B cell (primary cell): ENCODE measurements at regions not wholly inside any gene's neighbourhood (a gene's known extent, or its start where the extent isn't known, plus 50 kb on each side); places are given as distances from the start of the nearest gene placed in this dataset.

Experiments used
- ATAC-seq: fragments of 200-7000 bp; cut with Tn5 transposase; one replicate; pipeline ENCODE4 v1.10.0; 2021; ENCODE audit warnings: low read depth, mild to moderate bottlenecking, moderate number of reproducible peaks, moderate library complexity
- CTCF ChIA-PET: fragments of 350-600 bp; sonication (Branson Sonifier 250); formaldehyde crosslinking; loops from one replicate; lab custom pipeline; 2021; ENCODE audit warnings: antibody characterized with exemption, inconsistent platforms; lab: Charles Lee
- POLR2A ChIA-PET: fragments of 350-600 bp; sonication (Branson Sonifier 250); formaldehyde crosslinking; loops from one replicate; lab custom pipeline; 2021; ENCODE audit warnings: antibody characterized with exemption; lab: Charles Lee
- DNase-seq: peaks from one replicate; pipeline ENCODE4 v3.0.0; 2013
- H2AFZ ChIP-seq: 2 replicates; pipeline ENCODE4 v1.6.1; 2012; ENCODE audit warnings: mild to moderate bottlenecking, low read depth, low read length; ENCODE audit not compliant: insufficient read depth, poor library complexity, severe bottlenecking
- H3K27ac ChIP-seq, 2 donors: 1 replicate in 1 of 2; 2 replicates in 1 of 2; pipeline ENCODE4 v1.5.1; 2012 to 2013; ENCODE audit warnings: low read length in 2 of 2, mild to moderate bottlenecking in 2 of 2, moderate library complexity in 1 of 2
- H3K27me3 ChIP-seq, 4 experiments: fragments of 200-600 bp in 1 of 4; sonication (generic) in 1 of 4; replicated peaks in 1 of 4; 1 replicate in 2 of 4; 2 replicates in 2 of 4; pipeline versions ENCODE4 v1.6.1 to v1.7.0; 2013 to 2016; ENCODE audit warnings: low read length in 3 of 4, mild to moderate bottlenecking in 2 of 4, mixed read lengths in 1 of 4, moderate library complexity in 1 of 4; ENCODE audit not compliant: insufficient read depth in 4 of 4, control insufficient read depth in 3 of 4; ENCODE audit errors: control extremely low read depth in 1 of 4
- H3K36me3 ChIP-seq, 2 experiments: replicated peaks in 1 of 2; 1 replicate in 1 of 2; 2 replicates in 1 of 2; pipeline versions ENCODE4 v1.6.1 to v1.7.1; 2013; ENCODE audit warnings: low read length in 1 of 2; ENCODE audit not compliant: insufficient read depth in 2 of 2, control insufficient read depth in 1 of 2; ENCODE audit errors: control extremely low read depth in 1 of 2, extremely low read depth in 1 of 2
- H3K4me1 ChIP-seq, 2 donors: fragments of 200-600 bp in 1 of 2; sonication (generic) in 1 of 2; 1 replicate in 1 of 2; 2 replicates in 1 of 2; pipeline versions ENCODE4 v1.5.1 to v1.6.1; 2013 to 2017; ENCODE audit warnings: low read length in 2 of 2; ENCODE audit not compliant: control insufficient read depth in 2 of 2, insufficient read depth in 2 of 2
- H3K4me2 ChIP-seq: replicated peaks from 2 replicates; pipeline ENCODE3; 2012; ENCODE audit warnings: mild to moderate bottlenecking, low read depth, low read length; ENCODE audit not compliant: poor library complexity, severe bottlenecking
- H3K4me3 ChIP-seq, 5 experiments: fragments of 200-600 bp in 1 of 5; sonication (generic) in 1 of 5; 1 replicate in 3 of 5; 2 replicates in 2 of 5; pipeline versions ENCODE4 v1.5.1 to v1.7.0; 2011 to 2016; ENCODE audit warnings: low read length in 4 of 5, mild to moderate bottlenecking in 4 of 5, low read depth in 2 of 5, control low read depth in 1 of 5, moderate library complexity in 1 of 5; ENCODE audit not compliant: insufficient read depth in 1 of 5; ENCODE audit errors: control extremely low read depth in 1 of 5, extremely low read depth in 1 of 5
- H3K79me2 ChIP-seq: fragments of 200-600 bp; sonication (generic); one replicate; pipeline ENCODE4 v1.6.0; 2016; ENCODE audit warnings: low read length; ENCODE audit not compliant: control insufficient read depth, insufficient read depth
- H3K9ac ChIP-seq: fragments of 200-600 bp; sonication (generic); 2 replicates; pipeline ENCODE4 v1.6.1; 2017; ENCODE audit warnings: mild to moderate bottlenecking, low read length, moderate library complexity
- H3K9me3 ChIP-seq, 3 donors: one replicate each; pipeline versions ENCODE4 v1.6.1 to v1.7.1; 2013; ENCODE audit warnings: low read length in 2 of 3; ENCODE audit not compliant: control insufficient read depth in 2 of 3, insufficient read depth in 1 of 3; ENCODE audit errors: control extremely low read depth in 1 of 3
- H4K20me1 ChIP-seq: 2 replicates; pipeline ENCODE4 v1.6.0; 2012; ENCODE audit warnings: mild to moderate bottlenecking, low read length; ENCODE audit not compliant: insufficient read depth, control insufficient read depth, poor library complexity, severe bottlenecking
- H3K27ac Mint-ChIP-seq: one replicate; pipeline ENCODE4 v1.8.0; 2021; ENCODE audit warnings: mixed read lengths
- H3K27me3 Mint-ChIP-seq: one replicate; pipeline ENCODE4 v1.8.0; 2021; ENCODE audit warnings: mixed read lengths
- H3K4me1 Mint-ChIP-seq: one replicate; pipeline ENCODE4 v1.8.0; 2021; ENCODE audit warnings: mixed read lengths
- H3K4me3 Mint-ChIP-seq: one replicate; pipeline ENCODE4 v1.8.0; 2021; ENCODE audit warnings: mixed read lengths
- H3K9me3 Mint-ChIP-seq: one replicate; pipeline ENCODE4 v1.8.0; 2022; ENCODE audit warnings: mixed read lengths; ENCODE audit not compliant: insufficient read depth
- EZH2 ChIP-seq: IDR thresholded peaks from 2 replicates; pipeline ENCODE4 v1.6.1; 2012; ENCODE audit warnings: borderline replicate concordance, low read depth, mild to moderate bottlenecking, moderate library complexity, low read length; ENCODE audit not compliant: insufficient read depth, poor library complexity, severe bottlenecking
- WGBS: methylation state at CpG from one replicate; pipeline ENCODE4 v1.1.5; 2013; ENCODE audit warnings: missing lambda C conversion rate; ENCODE audit not compliant: insufficient coverage; 5-methylcytosine and 5-hydroxymethylcytosine counted together
- intact Hi-C: fragments of 100-400 bp; cut with micrococcal nuclease; formaldehyde crosslinking; loops from one replicate; pipeline ENCODE4 v1.10.0; 2022
- TF ChIP-seq, protein P1 (sequence below): fragments of 200-600 bp; IDR thresholded peaks from one replicate; pipeline ENCODE4 v1.8.0; 2022; ENCODE audit warnings: antibody characterized with exemption, mild to moderate bottlenecking

DNA sequence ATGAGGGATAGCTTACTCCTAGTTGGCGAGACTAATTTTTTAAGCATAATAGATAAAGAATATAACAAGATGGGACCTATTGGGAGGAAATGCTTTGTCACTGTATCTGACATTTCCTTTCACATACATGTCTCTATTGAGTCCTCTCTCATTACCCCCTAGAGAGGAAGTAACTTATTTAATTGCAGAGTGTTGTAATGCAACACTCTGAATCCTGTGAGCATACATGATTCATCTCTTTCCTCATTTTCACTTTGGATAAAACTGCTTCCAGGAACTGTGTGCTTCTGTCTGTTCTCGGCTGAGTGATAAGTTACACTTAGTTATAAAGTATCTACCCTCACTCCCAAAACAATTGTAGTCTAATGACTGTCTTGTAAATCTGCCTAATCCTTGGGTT lies 266.1 kb upstream of the ANXA10 start:
- H3K9ac ChIP-seq, result no peak overlapping the region
- Mint-ChIP-seq H3K27me3 (no peaks in the 10 kb centered on the region), H3K4me1 (no peaks in the 10 kb centered on the region), H3K4me3 (no peak overlapping the region), H3K27ac (no peak overlapping the region), H3K9me3 (no peaks in the 10 kb centered on the region)
- no peaks in the 10 kb centered on the region for H3K4me1 ChIP-seq
- H3K36me3 ChIP-seq, result no peaks in the 10 kb centered on the region
- H3K4me3 ChIP-seq, result no peak overlapping the region
- H2AFZ ChIP-seq, result no peak overlapping the region
- WGBS, result no CpG with 5 or more reads among the region's 2 CpGs
- POLR2A ChIA-PET, result no interaction called here
- ATAC-seq, result no peak
- no peak overlapping the region for H3K4me2 ChIP-seq
- TF ChIP-seq, protein P1, sequence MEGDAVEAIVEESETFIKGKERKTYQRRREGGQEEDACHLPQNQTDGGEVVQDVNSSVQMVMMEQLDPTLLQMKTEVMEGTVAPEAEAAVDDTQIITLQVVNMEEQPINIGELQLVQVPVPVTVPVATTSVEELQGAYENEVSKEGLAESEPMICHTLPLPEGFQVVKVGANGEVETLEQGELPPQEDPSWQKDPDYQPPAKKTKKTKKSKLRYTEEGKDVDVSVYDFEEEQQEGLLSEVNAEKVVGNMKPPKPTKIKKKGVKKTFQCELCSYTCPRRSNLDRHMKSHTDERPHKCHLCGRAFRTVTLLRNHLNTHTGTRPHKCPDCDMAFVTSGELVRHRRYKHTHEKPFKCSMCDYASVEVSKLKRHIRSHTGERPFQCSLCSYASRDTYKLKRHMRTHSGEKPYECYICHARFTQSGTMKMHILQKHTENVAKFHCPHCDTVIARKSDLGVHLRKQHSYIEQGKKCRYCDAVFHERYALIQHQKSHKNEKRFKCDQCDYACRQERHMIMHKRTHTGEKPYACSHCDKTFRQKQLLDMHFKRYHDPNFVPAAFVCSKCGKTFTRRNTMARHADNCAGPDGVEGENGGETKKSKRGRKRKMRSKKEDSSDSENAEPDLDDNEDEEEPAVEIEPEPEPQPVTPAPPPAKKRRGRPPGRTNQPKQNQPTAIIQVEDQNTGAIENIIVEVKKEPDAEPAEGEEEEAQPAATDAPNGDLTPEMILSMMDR, result no peak
- no peak for TF ChIP-seq EZH2
- H3K79me2 ChIP-seq, result no peaks in the 10 kb centered on the region
- no peak for DNase-seq
- H3K27ac ChIP-seq, result no peak overlapping the region
- CTCF ChIA-PET, result no interaction called here
- H3K9me3 ChIP-seq, result no peaks in the 10 kb centered on the region
- no peaks in the 10 kb centered on the region for H3K27me3 ChIP-seq
- intact Hi-C loops, result no loop called here
- no peaks in the 10 kb centered on the region for H4K20me1 ChIP-seq

DNA sequence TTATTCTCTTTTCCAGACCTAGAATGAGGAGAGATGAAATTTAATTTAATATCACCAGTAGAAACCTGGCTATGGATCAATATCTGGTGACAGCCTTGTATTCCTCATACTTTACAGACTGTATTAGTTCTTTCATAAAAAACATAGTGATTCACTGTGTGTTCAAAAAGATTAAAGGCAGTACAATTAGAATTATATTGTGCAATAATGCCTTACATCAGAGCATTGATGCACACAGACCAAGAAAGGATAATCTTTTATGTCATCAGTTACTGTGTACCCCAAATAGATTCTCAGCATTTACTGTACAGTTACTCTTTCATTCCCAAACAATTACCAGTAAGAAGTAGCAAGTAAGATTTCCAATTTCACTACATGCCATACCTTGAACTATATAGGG lies 260.5 kb upstream of the ANXA10 start:
- H3K36me3 ChIP-seq, result no peaks in the 10 kb centered on the region
- H3K9me3 Mint-ChIP-seq, result no peaks in the 10 kb centered on the region

More for the DNA sequence above, 260.5 kb upstream of the ANXA10 start:
- Histone ChIP-seq H3K79me2 (no peaks in the 10 kb centered on the region), H2AFZ (no peak overlapping the region), H3K27me3 (no peaks in the 10 kb centered on the region), H3K4me3 (no peak overlapping the region), H3K4me2 (no peak overlapping the region), H3K27ac (no peak overlapping the region), H3K4me1 (no peaks in the 10 kb centered on the region), H3K9ac (no peak overlapping the region), H4K20me1 (no peaks in the 10 kb centered on the region), H3K9me3 (no peaks in the 10 kb centered on the region)
- no peak for ATAC-seq
- CTCF ChIA-PET, result no interaction called here
- Mint-ChIP-seq H3K27ac (no peak overlapping the region), H3K4me1 (no peaks in the 10 kb centered on the region), H3K4me3 (no peak overlapping the region), H3K27me3 (no peaks in the 10 kb centered on the region)
- no peak for TF ChIP-seq EZH2
- TF ChIP-seq, protein P1, result no peak
- no peak for DNase-seq
- intact Hi-C loops, result no loop called here
- POLR2A ChIA-PET, result no interaction called here
